K562 (cell line): ENCODE measurements at regions not wholly inside any gene's neighbourhood (a gene's known extent, or its start where the extent isn't known, plus 50 kb on each side); places are given as distances from the start of the nearest gene placed in this dataset.

Experiments
- ATAC-seq: fragments of 200-7000 bp; cut with Tn5 transposase; 3 replicates; pipeline ENCODE4 v1.9.1; 2020; ENCODE audit warnings: moderate library complexity
- BruUV-seq: library from RNA; stranded (reverse); fragments of 400-500 nt; replicated peaks from 2 replicates; lab custom pipeline; 2021; lab: Mats Ljungman, UMichigan
- CTCF ChIA-PET: fragments of 300-600 bp; formaldehyde crosslinking; extraction: SDS; loops from one replicate; lab custom pipeline; 2021; ENCODE audit warnings: low intra/inter-chr PET ratio; lab: Yijun Ruan, JAX
- POLR2A ChIA-PET: fragments of 300-600, 350-650 bp; sonication (Branson Sonifier 250); formaldehyde crosslinking; extraction: SDS; loops from one replicate; lab custom pipeline; 2021; ENCODE audit warnings: antibody characterized with exemption, inconsistent platforms; lab: Yijun Ruan, JAX
- DNase-seq, 4 experiments: peaks; one replicate each; pipeline versions ENCODE4 v3.0.0 to v3.0.0-alpha.2; 2011 to 2018; ENCODE audit warnings: low spot score in 3 of 4, mixed read lengths in 3 of 4; ENCODE audit errors: extremely low read depth in 1 of 4
- FAIRE-seq: peaks from 2 replicates; lab custom pipeline; 2011; peaks lifted over from hg19 to GRCh38; lab: Jason Lieb, UNC
- H2AFZ ChIP-seq: 2 replicates; pipeline ENCODE4 v1.6.0; 2011; ENCODE audit warnings: low read depth, low read length, control low read depth, inconsistent platforms
- H3K27ac ChIP-seq: fragments of 200-600 bp; 3 replicates; pipeline ENCODE4 v1.8.0; 2011; ENCODE audit warnings: low read depth, mild to moderate bottlenecking, control low read depth, inconsistent platforms, low read length, moderate library complexity, mixed read lengths; ENCODE audit errors: extremely low read depth
- H3K27me3 ChIP-seq, 2 experiments: fragments of 300-600 bp in 1 of 2; 2 replicates in 1 of 2; 3 replicates in 1 of 2; pipeline versions ENCODE4 v1.6.0 to v1.8.0; 2011; ENCODE audit warnings: inconsistent platforms in 2 of 2, low read length in 2 of 2, mild to moderate bottlenecking in 1 of 2, mixed read lengths in 1 of 2, moderate library complexity in 1 of 2; ENCODE audit not compliant: control insufficient read depth in 2 of 2, insufficient read depth in 2 of 2
- H3K36me3 ChIP-seq: fragments of 300-600 bp; 3 replicates; pipeline ENCODE4 v1.8.0; 2011; ENCODE audit warnings: mild to moderate bottlenecking, low read length, inconsistent platforms; ENCODE audit not compliant: control insufficient read depth, insufficient read depth
- H3K4me1 ChIP-seq, 2 experiments: fragments of 200-600 bp in 1 of 2; replicated peaks in 1 of 2; 2 replicates in 1 of 2; 3 replicates in 1 of 2; pipeline versions ENCODE4 v1.5.1 to v1.8.0; 2011; ENCODE audit warnings: inconsistent platforms in 2 of 2, low read length in 2 of 2, mild to moderate bottlenecking in 1 of 2, mixed read lengths in 1 of 2, moderate library complexity in 1 of 2; ENCODE audit not compliant: control insufficient read depth in 2 of 2, insufficient read depth in 2 of 2
- H3K4me2 ChIP-seq: 2 replicates; pipeline ENCODE4 v1.6.1; 2011; ENCODE audit warnings: low read length, control low read depth, inconsistent platforms, mixed read lengths; ENCODE audit not compliant: insufficient read depth
- H3K4me3 ChIP-seq: fragments of 200-600 bp; sonication (generic), shearing (Covaris generic); 2 replicates; pipeline ENCODE4 v1.5.1; 2016; ENCODE audit warnings: control low read depth, inconsistent platforms
- H3K79me2 ChIP-seq: fragments of 200-600 bp; 3 replicates; pipeline ENCODE4 v1.8.0; 2011; ENCODE audit warnings: low read length, inconsistent platforms; ENCODE audit not compliant: control insufficient read depth, insufficient read depth
- H3K9ac ChIP-seq, 2 experiments: 2 replicates each; pipeline versions ENCODE4 v1.6.0 to v1.6.1; 2011; ENCODE audit warnings: low read depth in 2 of 2, low read length in 2 of 2, control low read depth in 1 of 2, inconsistent platforms in 1 of 2, mild to moderate bottlenecking in 1 of 2, mixed read lengths in 1 of 2; ENCODE audit not compliant: insufficient read depth in 1 of 2
- H3K9me1 ChIP-seq: one replicate; pipeline ENCODE4 v1.6.0; 2011; ENCODE audit warnings: inconsistent platforms, mild to moderate bottlenecking, low read length, moderate library complexity; ENCODE audit not compliant: control insufficient read depth, insufficient read depth
- H3K9me3 ChIP-seq: replicated peaks from 2 replicates; pipeline ENCODE4 v1.5.1; 2011; ENCODE audit warnings: low read depth, low read length, inconsistent platforms; ENCODE audit not compliant: control insufficient read depth, insufficient read depth
- H4K20me1 ChIP-seq: replicated peaks from 2 replicates; pipeline ENCODE4 v1.6.1; 2011; ENCODE audit warnings: low read length, inconsistent platforms, mixed read lengths; ENCODE audit not compliant: control insufficient read depth, insufficient read depth
- NFE2L1 ChIP-seq: fragments of 450-650 bp; IDR thresholded peaks from 2 replicates; pipeline ENCODE4 v1.6.1; 2016; ENCODE audit warnings: missing genetic modification characterization, low read depth, mild to moderate bottlenecking, missing compliant biosample characterization, moderate library complexity, borderline replicate concordance
- PKNOX1 ChIP-seq: fragments of 450-650 bp; IDR thresholded peaks from 2 replicates; pipeline ENCODE4 v1.6.1; 2016
- SMAD4 ChIP-seq: fragments of 250-450 bp; sonication (Bioruptor Pico); conservative IDR thresholded peaks from 2 replicates; pipeline ENCODE4 v1.8.0; 2021; ENCODE audit warnings: inconsistent platforms, mild to moderate bottlenecking, moderate library complexity
- SPI1 ChIP-seq: IDR thresholded peaks from 2 replicates; pipeline ENCODE4 v1.6.1; 2011; ENCODE audit warnings: low read depth, low read length, control low read depth, borderline replicate concordance
- USF1 ChIP-seq: sonication (generic); formaldehyde crosslinking; IDR thresholded peaks from 2 replicates; pipeline ENCODE4 v1.9.0; 2022; ENCODE audit warnings: mild to moderate bottlenecking, missing genetic modification reagents
- ZKSCAN8 ChIP-seq: fragments of 200-800 bp; sonication (Bioruptor generic); IDR thresholded peaks from 2 replicates; pipeline ENCODE4 v1.6.1; 2016; ENCODE audit warnings: missing genetic modification characterization, missing compliant biosample characterization
- WGBS: fragments of 100-300 bp; shearing (Covaris generic); methylation state at CpG from one replicate; pipeline ENCODE4 v1.1.6; 2016; ENCODE audit warnings: low coverage, mixed read lengths; ENCODE audit not compliant: insufficient coverage; ENCODE audit errors: missing lambda C conversion rate; 5-methylcytosine and 5-hydroxymethylcytosine counted together
- in situ Hi-C: fragments of 300-500 bp; cut with MboI; formaldehyde crosslinking; loops from 4 replicates; pipeline ENCODE4 v1.15.0; 2018; ENCODE audit warnings: inconsistent platforms, mixed read lengths
- intact Hi-C: fragments of 100-400 bp; cut with micrococcal nuclease; formaldehyde crosslinking; loops from 2 replicates; pipeline ENCODE4 v1.14.2; 2022

- BruUV-seq: no TSS peak
- H3K79me2 ChIP-seq: no peaks in the 10 kb centered on the region
- H3K4me1 ChIP-seq: peaks cover 0 to 3% of the 10 kb centered on the region in 2 experiments; a peak in 1 of 5 replicates
- H3K27ac ChIP-seq: no peak overlapping the region
- no peak overlapping the region for H2AFZ ChIP-seq
- no peaks in the 10 kb centered on the region for H3K9me1 ChIP-seq
- 0% methylated on average over 12 of the region's 12 CpGs for WGBS
- CTCF ChIA-PET: no interaction called here
- no peak overlapping the region for H3K9ac ChIP-seq
- no peak for FAIRE-seq
- POLR2A ChIA-PET: interaction anchor here (0.6 to 0.7 kb wide), 2 partner anchors 67 to 116 kb away, joined by 3 read pairs; no protein-coding TSS in a partner anchor
- no peak for ATAC-seq
- DNase-seq: no peak
- H3K4me2 ChIP-seq: no peak overlapping the region
- no peak for TF ChIP-seq USF1
- no peak for TF ChIP-seq ZKSCAN8 (CRISPR knock-in tag)
- TF ChIP-seq SPI1: no peak
- no peak for TF ChIP-seq PKNOX1
- TF ChIP-seq NFE2L1 (tag): no peak
- TF ChIP-seq SMAD4 (CRISPR knock-in tag): no peak
- no peaks in the 10 kb centered on the region for H3K9me3 ChIP-seq
- H3K36me3 ChIP-seq: no peaks in the 10 kb centered on the region
- H3K27me3 ChIP-seq: peaks cover 40 to 80% of the 10 kb centered on the region in 2 experiments; a peak in 4 of 5 replicates
- peaks cover 7% of the 10 kb centered on the region; the same call in 1 of the 2 replicates for H4K20me1 ChIP-seq
- in situ Hi-C loops: no loop called here
- intact Hi-C loops: no loop called here
- H3K4me3 ChIP-seq: no peak overlapping the region
Measured at GRCh38 chr1:25051906-25052305, 121.8 kb upstream of the RUNX3 start.
